HG03139 (cell line): ENCODE measurements at regions not wholly inside any gene's neighbourhood (a gene's known extent, or its start where the extent isn't known, plus 50 kb on each side); places are given as distances from the start of the nearest gene placed in this dataset.
"Not testable (repeated sequence)": the region's sequence is repeated elsewhere in the genome, so short reads cannot be mapped to it uniquely, and the experiment has no call there.

ENCODE experiments used
- ATAC-seq: cut with Tn5 transposase; IDR thresholded peaks from one replicate; pipeline ENCODE4 v1.9.1; 2021; ENCODE audit not compliant: unreplicated experiment

- no peak for ATAC-seq
Measured at GRCh38 chr2:166647935-166648334, 153.9 kb upstream of the SCN7A start.

- no peak for ATAC-seq
Measured at GRCh38 chr2:166643980-166644379, 149.9 kb upstream of the SCN7A start.

- not testable (repeated sequence) for ATAC-seq
Measured at GRCh38 chr2:166641516-166641915, 147.5 kb upstream of the SCN7A start.

- ATAC-seq = no peak
Measured at GRCh38 chr2:166637051-166637450, 143.0 kb upstream of the SCN7A start.

GRCh38 chr2:166634706-166635105 is 140.7 kb upstream of the SCN7A start:
- ATAC-seq = no peak

GRCh38 chr2:166632616-166633015 is 138.6 kb upstream of the SCN7A start:
- no peak for ATAC-seq

- ATAC-seq = no peak
Measured at GRCh38 chr2:166628478-166629136, 134.6 kb upstream of the SCN7A start.

GRCh38 chr2:166627893-166628292 is 133.8 kb upstream of the SCN7A start:
- no peak for ATAC-seq

- no peak for ATAC-seq
Measured at GRCh38 chr2:166625670-166626069, 131.6 kb upstream of the SCN7A start.

GRCh38 chr2:166614503-166614902 is 120.5 kb upstream of the SCN7A start:
- no peak for ATAC-seq

- ATAC-seq = no peak
Measured at GRCh38 chr2:166614029-166614428, 120.0 kb upstream of the SCN7A start.

- no peak for ATAC-seq
Measured at GRCh38 chr2:166613226-166613625, 119.2 kb upstream of the SCN7A start.

- ATAC-seq = no peak
Measured at GRCh38 chr2:166612214-166612613, 118.2 kb upstream of the SCN7A start.

- ATAC-seq = no peak
Measured at GRCh38 chr2:166610913-166611305, 116.9 kb upstream of the SCN7A start.

- no peak for ATAC-seq
Measured at GRCh38 chr2:166610180-166610912, 116.3 kb upstream of the SCN7A start.

- no peak for ATAC-seq
Measured at GRCh38 chr2:166609183-166609959, 115.3 kb upstream of the SCN7A start.

- ATAC-seq = no peak
Measured at GRCh38 chr2:166607880-166608279, 113.8 kb upstream of the SCN7A start.

- ATAC-seq = no peak
Measured at GRCh38 chr2:166593403-166593802, 99.4 kb upstream of the SCN7A start.

GRCh38 chr2:166592750-166593149 is 98.7 kb upstream of the SCN7A start:
- ATAC-seq = no peak

GRCh38 chr2:166591226-166591625 is 97.2 kb upstream of the SCN7A start:
- no peak for ATAC-seq

GRCh38 chr2:166573391-166573790 is 79.3 kb upstream of the SCN7A start:
- ATAC-seq = no peak

GRCh38 chr2:166572937-166573336 is 78.9 kb upstream of the SCN7A start:
- no peak for ATAC-seq
